HG03159 (cell line): ENCODE measurements at regions not wholly inside any gene's neighbourhood (a gene's known extent, or its start where the extent isn't known, plus 50 kb on each side); places are given as distances from the start of the nearest gene placed in this dataset.
"Not testable (repeated sequence)": the region's sequence is repeated elsewhere in the genome, so short reads cannot be mapped to it uniquely, and the experiment has no call there.

Experiments used
- ATAC-seq: cut with Tn5 transposase; IDR thresholded peaks from one replicate; pipeline ENCODE4 v1.9.1; 2021; ENCODE audit warnings: mild to moderate bottlenecking, moderate library complexity; ENCODE audit not compliant: unreplicated experiment

- ATAC-seq, result no peak
Observed at GRCh38 chr2:66186537-66186936, 248.4 kb upstream of the MEIS1 start.

GRCh38 chr2:66185497-66186054 is 249.3 kb upstream of the MEIS1 start:
- no peak for ATAC-seq

GRCh38 chr2:66177128-66177796 is 257.7 kb upstream of the MEIS1 start:
- ATAC-seq, result not testable (repeated sequence)

- ATAC-seq, result no peak
Observed at GRCh38 chr2:66174491-66174890, 260.4 kb upstream of the MEIS1 start.

GRCh38 chr2:66173645-66174044 is 261.3 kb upstream of the MEIS1 start:
- ATAC-seq, result no peak

GRCh38 chr2:66171530-66171929 is 263.4 kb upstream of the MEIS1 start:
- ATAC-seq, result no peak

GRCh38 chr2:66170744-66171330 is 264.1 kb upstream of the MEIS1 start:
- ATAC-seq, result no peak

GRCh38 chr2:66169076-66169475 is 265.8 kb upstream of the MEIS1 start:
- no peak for ATAC-seq

- ATAC-seq, result no peak
Observed at GRCh38 chr2:66164470-66164869, 270.5 kb upstream of the MEIS1 start.

GRCh38 chr2:66156171-66156570 is 278.8 kb upstream of the MEIS1 start:
- no peak for ATAC-seq

- no peak for ATAC-seq
Observed at GRCh38 chr2:66153941-66154340, 281.0 kb upstream of the MEIS1 start.

- ATAC-seq, result no peak
Observed at GRCh38 chr2:66145490-66145889, 289.4 kb upstream of the MEIS1 start.

GRCh38 chr2:66144324-66144723 is 290.6 kb upstream of the MEIS1 start:
- ATAC-seq, result not testable (repeated sequence)

GRCh38 chr2:66137606-66138130 is 297.3 kb upstream of the MEIS1 start:
- ATAC-seq, result no peak

- ATAC-seq, result no peak
Observed at GRCh38 chr2:66134138-66134701, 300.7 kb upstream of the MEIS1 start.

GRCh38 chr2:66127656-66128055 is 307.3 kb upstream of the MEIS1 start:
- no peak for ATAC-seq

- no peak for ATAC-seq
Observed at GRCh38 chr2:66127061-66127460, 307.9 kb upstream of the MEIS1 start.

GRCh38 chr2:66125951-66126350 is 309.0 kb upstream of the MEIS1 start:
- ATAC-seq, result no peak

- no peak for ATAC-seq
Observed at GRCh38 chr2:66122516-66122915, 312.4 kb upstream of the MEIS1 start.

GRCh38 chr2:66121946-66122345 is 313.0 kb upstream of the MEIS1 start:
- ATAC-seq, result no peak

- ATAC-seq, result no peak
Observed at GRCh38 chr2:66113988-66114625, 320.8 kb upstream of the MEIS1 start.
